T-helper 9 cell (primary cell): ENCODE measurements at regions not wholly inside any gene's neighbourhood (a gene's known extent, or its start where the extent isn't known, plus 50 kb on each side); places are given as distances from the start of the nearest gene placed in this dataset.

Experiments
- DNase-seq: peaks from one replicate; pipeline ENCODE4 v3.0.0-alpha.2; 2020

- DNase-seq = no peak
Observed at GRCh38 chr3:187931770-187932278, 186.6 kb upstream of the BCL6 start.

DNA sequence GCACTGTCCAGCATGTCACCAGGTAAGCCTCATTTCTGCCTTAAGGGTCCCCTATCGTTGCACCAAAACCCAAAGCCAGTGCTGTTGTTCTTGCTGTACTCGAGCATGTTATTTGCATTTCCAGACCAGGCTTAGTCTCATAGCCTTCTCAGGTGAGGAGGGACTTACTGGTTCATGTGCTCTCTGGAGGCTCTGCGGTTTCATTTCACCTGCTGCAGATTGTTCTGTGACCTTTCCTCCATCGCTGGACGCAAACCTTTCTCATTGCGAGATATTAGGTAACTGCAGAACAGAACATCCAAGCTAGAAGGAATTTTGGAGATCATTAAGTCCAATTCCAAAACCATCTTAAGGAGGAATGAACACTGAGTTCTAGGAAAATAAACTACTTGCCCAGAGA, 187.3 kb upstream of the BCL6 start:
- no peak for DNase-seq

GRCh38 chr3:187935623-187936156, 190.4 kb upstream of the BCL6 start:
- DNase-seq = no peak

- DNase-seq = no peak
Observed at GRCh38 chr3:187936676-187937075, 191.4 kb upstream of the BCL6 start.

GRCh38 chr3:187939891-187940290, 194.6 kb upstream of the BCL6 start:
- no peak for DNase-seq

DNA sequence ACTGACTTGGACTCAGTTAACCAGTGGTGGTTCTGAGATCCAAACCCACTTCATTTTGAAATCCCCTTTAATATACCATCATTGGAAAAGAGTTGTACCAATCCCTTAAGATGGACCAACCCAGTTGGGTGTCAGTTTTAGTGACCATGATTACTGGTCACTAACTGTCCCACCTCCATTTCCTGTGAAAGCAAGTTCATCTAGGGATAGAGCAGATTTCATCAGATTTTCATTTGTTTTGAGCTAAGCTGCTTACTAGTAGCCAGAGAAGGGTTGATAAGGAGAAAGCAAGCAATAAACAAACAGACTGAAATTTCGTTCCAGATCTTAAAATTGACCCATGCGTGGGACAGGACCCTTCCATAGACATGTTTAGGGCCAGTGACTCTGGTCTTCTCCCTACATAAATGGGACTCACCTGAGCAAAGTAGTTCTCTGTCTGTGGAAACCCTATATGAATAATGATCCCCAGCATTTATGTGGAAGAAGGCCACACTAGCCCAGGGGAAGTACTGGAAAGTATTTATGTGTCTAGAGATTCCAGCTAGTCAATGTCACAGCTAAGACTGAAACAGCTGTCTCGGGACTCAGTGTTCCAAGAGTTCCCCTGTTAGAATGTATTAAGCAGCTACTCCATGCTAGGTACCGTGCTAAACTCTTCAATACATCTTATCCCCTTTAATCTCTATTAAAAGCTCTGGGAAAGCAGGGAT, 196.0 kb upstream of the BCL6 start:
- DNase-seq = no peak

DNA sequence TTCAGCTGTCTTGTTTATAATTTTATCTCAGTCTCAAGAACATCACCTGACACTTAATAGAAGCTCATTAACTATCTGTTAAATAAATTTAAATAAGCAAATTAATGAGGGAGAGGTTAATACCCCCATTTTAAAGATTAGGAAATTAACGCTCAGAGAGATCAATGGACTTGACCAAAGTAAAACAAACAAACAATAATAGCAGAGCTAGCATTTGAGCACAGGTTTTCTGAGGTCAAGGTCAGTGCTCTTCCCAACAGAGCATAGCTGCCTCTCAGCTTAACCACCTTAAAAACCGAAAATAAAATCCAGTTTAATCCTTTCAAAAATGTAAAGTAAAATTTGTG, 196.6 kb upstream of the BCL6 start:
- no peak for DNase-seq

DNA sequence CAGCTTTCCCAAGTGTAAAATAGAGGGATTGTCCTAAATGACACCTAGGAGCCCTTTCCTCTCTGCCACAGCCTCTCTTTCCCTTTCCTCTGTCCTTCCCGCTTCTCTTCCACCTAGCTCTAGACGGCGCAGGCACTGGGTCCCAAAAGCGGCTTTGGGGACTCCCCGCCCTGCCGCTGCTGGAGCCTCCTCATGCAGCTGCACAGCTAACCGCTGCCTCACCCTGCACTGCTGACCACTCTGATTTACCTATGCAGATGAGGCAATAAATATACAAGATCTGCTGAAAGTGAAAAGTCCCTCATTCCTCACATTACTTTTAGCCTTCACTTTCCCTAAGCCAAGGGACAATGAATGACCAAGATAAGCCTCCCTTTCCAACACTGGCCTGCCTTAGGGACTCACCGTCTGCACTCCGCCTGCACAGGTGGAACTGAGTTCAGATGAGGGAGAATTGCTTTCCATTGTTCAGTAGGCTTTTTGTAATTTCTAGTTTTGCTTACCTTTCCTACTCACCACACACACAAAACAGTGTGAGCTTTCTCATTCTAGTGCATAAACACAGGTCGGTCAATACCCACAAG, 197.5 kb upstream of the BCL6 start:
- no peak for DNase-seq

DNA sequence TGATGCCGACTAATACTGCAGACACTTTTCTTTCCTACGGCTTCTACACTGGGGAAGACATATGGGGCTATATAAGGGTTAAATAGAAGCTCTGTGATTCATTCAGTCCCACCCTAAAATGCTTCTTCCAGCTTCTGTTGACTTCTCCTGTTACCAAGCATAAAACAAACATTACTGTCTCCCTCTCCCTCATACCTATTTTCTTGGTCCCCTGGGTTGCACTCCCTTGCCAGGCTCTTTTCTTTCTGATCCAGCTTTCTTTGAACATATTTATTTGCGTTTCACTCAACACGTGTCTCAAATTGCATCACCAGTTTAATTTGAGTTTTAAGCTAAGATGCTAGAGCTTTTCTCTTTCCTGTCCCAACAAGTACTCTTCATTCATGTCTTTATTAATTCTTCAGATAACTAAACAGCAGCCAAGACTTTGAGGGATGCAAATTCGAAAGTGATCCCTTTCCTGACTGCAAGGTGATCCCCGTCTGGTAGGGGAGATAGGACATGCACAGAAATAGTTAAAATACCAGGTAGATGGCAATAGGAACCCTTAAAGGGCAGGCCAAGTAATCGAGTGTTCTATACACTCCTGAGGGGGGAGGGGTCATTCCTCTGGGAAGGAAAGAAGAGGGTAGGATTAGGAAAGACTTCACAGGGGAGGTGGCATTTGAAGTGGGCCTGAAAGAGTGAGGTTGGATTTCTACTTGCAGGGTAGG, 198.6 kb upstream of the BCL6 start:
- no peak for DNase-seq

DNA sequence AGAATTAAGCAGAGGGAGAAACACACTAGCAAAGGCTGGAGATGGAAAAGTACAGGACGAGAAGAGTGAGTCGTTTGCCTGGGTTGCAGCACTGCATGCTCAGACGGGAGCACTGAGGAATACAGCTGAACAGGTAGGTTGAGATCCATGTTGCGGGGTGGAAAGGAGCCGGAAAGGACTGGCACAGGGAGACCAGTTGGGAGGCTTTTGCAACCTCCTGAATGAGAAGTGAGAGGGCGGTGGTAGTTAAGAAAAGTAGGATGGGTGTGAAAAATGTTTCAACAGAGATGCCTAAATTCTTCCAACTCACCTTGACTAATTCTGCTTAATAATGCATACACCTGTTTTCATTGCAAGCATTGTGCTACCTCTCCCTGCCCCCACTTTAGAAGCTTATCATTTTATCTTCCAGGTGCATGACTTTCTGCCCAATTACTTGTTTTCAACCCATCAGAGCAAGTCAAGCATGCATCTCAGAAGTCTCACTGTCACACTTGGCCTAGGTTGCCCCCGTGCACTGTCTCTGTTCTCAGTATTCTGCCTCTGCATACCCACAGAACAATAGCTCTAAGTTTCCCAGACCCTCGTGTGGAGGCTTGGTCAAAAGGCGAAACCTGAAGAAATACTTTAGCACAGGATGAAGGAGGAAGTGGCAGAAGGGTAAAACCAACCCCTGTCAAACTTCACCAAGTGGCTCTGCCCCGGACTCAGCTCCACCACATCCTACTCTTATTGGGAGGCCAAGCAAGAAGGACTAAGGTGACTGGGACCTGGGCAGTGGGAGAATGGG, 199.3 kb upstream of the BCL6 start:
- DNase-seq = no peak

- no peak for DNase-seq
Observed at GRCh38 chr3:187945374-187945773, 200.1 kb upstream of the BCL6 start.

GRCh38 chr3:187946163-187946691, 201.0 kb upstream of the BCL6 start:
- no peak for DNase-seq

- DNase-seq = no peak
Observed at GRCh38 chr3:187946981-187947380, 201.7 kb upstream of the BCL6 start.

- DNase-seq = no peak
Observed at GRCh38 chr3:187947927-187948682, 202.8 kb upstream of the BCL6 start.

DNA sequence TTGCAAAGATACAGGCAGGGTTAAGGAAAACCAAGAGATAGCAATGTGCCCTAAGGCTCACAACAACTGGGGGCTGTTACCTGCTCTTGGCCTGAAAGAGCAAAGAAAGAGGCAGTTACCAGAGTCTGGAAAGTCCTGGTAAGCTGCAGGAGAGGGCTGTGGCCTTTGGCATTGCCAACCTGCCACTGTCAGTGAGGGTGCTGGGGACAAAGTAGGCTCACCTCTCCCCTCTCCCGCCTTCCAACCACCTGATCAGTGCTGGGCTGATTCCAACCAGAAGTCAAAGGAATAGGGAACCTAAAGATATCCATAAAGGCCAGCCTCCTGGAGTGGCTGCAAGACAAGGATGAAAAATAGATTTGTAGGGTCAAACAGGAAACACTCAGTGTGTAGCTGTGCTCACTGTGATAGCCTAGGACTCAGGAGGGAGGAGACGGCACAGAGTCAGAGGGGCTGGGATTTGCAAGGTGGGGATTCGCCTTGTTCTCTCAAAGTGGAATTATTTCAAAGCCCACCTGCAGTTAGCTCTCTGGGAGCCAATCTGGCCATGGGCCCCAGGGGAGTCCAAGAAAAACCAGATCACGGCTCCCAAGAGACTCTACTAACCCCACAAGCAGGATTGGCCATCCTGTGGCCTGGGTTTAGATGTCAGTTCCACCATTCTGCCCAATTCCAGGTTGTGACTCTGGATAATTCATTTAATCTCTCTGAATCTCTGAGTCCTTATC, 204.0 kb upstream of the BCL6 start:
- DNase-seq = no peak

DNA sequence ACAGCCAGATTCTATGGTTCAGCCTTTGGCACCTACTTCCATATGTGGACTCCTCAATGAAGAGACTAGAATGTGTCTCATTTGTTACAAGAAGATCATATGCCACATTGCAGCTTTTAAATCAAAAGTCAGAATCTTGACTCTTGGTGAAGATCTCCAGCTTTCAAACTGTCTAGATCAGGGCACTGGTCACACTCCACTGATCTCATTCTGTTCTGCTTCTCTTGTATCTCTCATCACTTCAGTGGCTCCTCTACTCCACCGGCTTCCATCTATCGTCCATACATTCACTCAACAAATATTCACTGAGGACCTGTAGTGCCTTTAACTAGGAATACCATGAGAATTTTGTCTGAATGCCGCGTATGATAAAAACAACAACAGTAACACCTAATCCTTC, 203.3 kb upstream of the LPP start:
- DNase-seq = no peak

- DNase-seq = no peak
Observed at GRCh38 chr3:187951452-187952190, 202.3 kb upstream of the LPP start.

DNA sequence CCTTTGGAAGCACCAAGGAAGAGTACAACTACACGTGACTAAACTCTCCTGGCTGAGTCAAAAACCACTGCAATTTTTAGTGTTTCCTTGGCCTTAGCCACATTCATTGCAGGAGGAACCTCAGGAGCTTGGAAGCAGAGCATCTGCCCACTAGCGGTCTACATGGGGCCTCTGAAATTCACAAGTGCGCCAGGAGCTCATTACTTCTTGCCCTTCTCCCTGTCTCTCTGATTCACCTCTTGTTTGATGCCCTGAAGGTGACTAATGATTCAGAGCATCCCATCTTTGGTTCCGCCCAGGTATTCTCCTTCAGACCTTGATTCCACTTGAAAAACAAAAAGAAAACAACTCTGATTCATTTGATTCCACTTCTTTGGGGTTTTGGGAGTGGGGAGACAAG, 201.1 kb upstream of the LPP start:
- no peak for DNase-seq

GRCh38 chr3:187954516-187954872, 199.5 kb upstream of the LPP start:
- DNase-seq = no peak

- DNase-seq = no peak
Observed at GRCh38 chr3:187954873-187955586, 198.9 kb upstream of the LPP start.
